Stimulated activated naive CD8-positive, alpha-beta T cell treated with anti-CD3 and anti-CD28 coated beads, Interleukin-15, Interleukin-2, amounts not matched to agents 100 ng/mL and 50 ng/mL, for 24 hours (primary cell): ENCODE measurements at regions not wholly inside any gene's neighbourhood (a gene's known extent, or its start where the extent isn't known, plus 50 kb on each side); places are given as distances from the start of the nearest gene placed in this dataset.
"Not testable (repeated sequence)": the region's sequence is repeated elsewhere in the genome, so short reads cannot be mapped to it uniquely, and the experiment has no call there.

Source experiments
- H3K27ac Mint-ChIP-seq: one replicate; pipeline ENCODE4 v1.8.0; 2021; ENCODE audit warnings: mild to moderate bottlenecking, mixed read lengths
- H3K27me3 Mint-ChIP-seq: one replicate; pipeline ENCODE4 v1.8.0; 2021; ENCODE audit warnings: mixed read lengths
- H3K36me3 Mint-ChIP-seq: one replicate; pipeline ENCODE4 v1.8.0; 2021; ENCODE audit warnings: low read depth, mixed read lengths
- H3K4me1 Mint-ChIP-seq: one replicate; pipeline ENCODE4 v1.8.0; 2021; ENCODE audit warnings: low read depth, mixed read lengths
- H3K4me3 Mint-ChIP-seq: one replicate; pipeline ENCODE4 v1.8.0; 2021; ENCODE audit warnings: mild to moderate bottlenecking, mixed read lengths
- H3K9me3 Mint-ChIP-seq: one replicate; pipeline ENCODE4 v1.8.0; 2021; ENCODE audit warnings: mixed read lengths

- H3K9me3 Mint-ChIP-seq, H3K27ac Mint-ChIP-seq, H3K27me3 Mint-ChIP-seq, H3K4me1 Mint-ChIP-seq, H3K4me3 Mint-ChIP-seq, H3K36me3 Mint-ChIP-seq: not testable (repeated sequence)
Observed at GRCh38 chr3:20238199-20238598, 52.2 kb upstream of the SGO1 start.

DNA sequence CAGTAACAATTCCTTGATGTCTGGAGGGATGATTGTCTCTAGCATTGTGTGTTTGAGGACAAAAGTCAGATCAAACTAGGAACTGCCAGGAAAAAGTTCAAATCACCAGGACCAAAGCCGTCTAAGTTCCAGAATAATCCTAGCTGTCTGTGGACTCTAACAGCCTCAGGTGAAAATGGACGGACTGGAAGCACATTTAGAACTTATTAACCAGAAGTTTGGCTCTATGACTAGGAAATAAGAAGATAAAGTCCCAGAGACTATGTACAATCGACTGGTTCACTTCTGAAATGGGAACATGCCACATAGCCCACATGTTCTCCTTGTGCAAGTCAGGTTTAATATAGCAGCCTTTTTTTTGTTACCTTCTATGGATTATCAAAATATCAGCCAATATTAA is 50.6 kb upstream of the SGO1 start:
- Mint-ChIP-seq H3K27ac (no peak overlapping the region), H3K36me3 (no peaks in the 10 kb centered on the region), H3K4me1 (no peaks in the 10 kb centered on the region), H3K27me3 (no peaks in the 10 kb centered on the region), H3K4me3 (no peak overlapping the region), H3K9me3 (no peaks in the 10 kb centered on the region)
